Effector memory CD4-positive, alpha-beta T cell (primary cell): ENCODE measurements at regions not wholly inside any gene's neighbourhood (a gene's known extent, or its start where the extent isn't known, plus 50 kb on each side); places are given as distances from the start of the nearest gene placed in this dataset.

Experiments
- DNase-seq, 3 donors: peaks; one replicate each; pipeline ENCODE4 v3.0.0-alpha.2; 2020
- H3K27ac ChIP-seq: 2 replicates; pipeline ENCODE4 v1.7.0; 2013; ENCODE audit warnings: mild to moderate bottlenecking, low read length, moderate library complexity; ENCODE audit not compliant: insufficient read depth, poor library complexity, severe bottlenecking
- H3K27me3 ChIP-seq: replicated peaks from 2 replicates; pipeline ENCODE4 v1.7.0; 2013; ENCODE audit warnings: mild to moderate bottlenecking, low read length; ENCODE audit not compliant: insufficient read depth, control insufficient read depth, poor library complexity, severe bottlenecking
- H3K36me3 ChIP-seq: 2 replicates; pipeline ENCODE4 v1.7.0; 2013; ENCODE audit warnings: mild to moderate bottlenecking, low read length, moderate library complexity; ENCODE audit not compliant: control insufficient read depth, insufficient read depth
- H3K4me1 ChIP-seq: 2 replicates; pipeline ENCODE4 v1.7.0; 2013; ENCODE audit warnings: low read length, mild to moderate bottlenecking; ENCODE audit not compliant: control insufficient read depth, insufficient read depth, poor library complexity, severe bottlenecking
- H3K4me3 ChIP-seq: 2 replicates; pipeline ENCODE4 v1.7.0; 2013; ENCODE audit warnings: low read length, low read depth, mild to moderate bottlenecking; ENCODE audit not compliant: insufficient read depth, poor library complexity, severe bottlenecking
- H3K9me3 ChIP-seq: 2 replicates; pipeline ENCODE4 v1.7.0; 2013; ENCODE audit warnings: mild to moderate bottlenecking, low read length, moderate library complexity; ENCODE audit not compliant: control insufficient read depth

GRCh38 chr6:208938-209337 is 83.3 kb upstream of the DUSP22 start:
- DNase-seq, result no peak
- H3K4me3 ChIP-seq, result peak overlapping the region; percentile 71
- no peaks in the 10 kb centered on the region for H3K27me3 ChIP-seq
- peaks cover 8% of the 10 kb centered on the region for H3K4me1 ChIP-seq
- H3K36me3 ChIP-seq, result no peaks in the 10 kb centered on the region
- H3K9me3 ChIP-seq, result no peaks in the 10 kb centered on the region
- no peak overlapping the region for H3K27ac ChIP-seq

GRCh38 chr6:209432-210103 is 82.7 kb upstream of the DUSP22 start:
- H3K4me1 ChIP-seq, result peaks cover 8% of the 10 kb centered on the region
- H3K4me3 ChIP-seq, result peak overlapping the region; percentile 71
- peak in 1 of 3 donors; percentile 12 for DNase-seq
- no peaks in the 10 kb centered on the region for H3K36me3 ChIP-seq
- H3K9me3 ChIP-seq, result no peaks in the 10 kb centered on the region
- H3K27me3 ChIP-seq, result no peaks in the 10 kb centered on the region
- H3K27ac ChIP-seq, result no peak overlapping the region

- Histone ChIP-seq H3K4me3 (peak overlapping the region; percentile 71), H3K27ac (no peak overlapping the region), H3K36me3 (no peaks in the 10 kb centered on the region)
These were observed 82.2 kb upstream of the DUSP22 start for GRCh38 chr6:210104-210456.

GRCh38 chr6:210778-211374 is 81.4 kb upstream of the DUSP22 start:
- Histone ChIP-seq H3K27me3 (no peaks in the 10 kb centered on the region), H3K4me1 (peaks cover 12% of the 10 kb centered on the region), H3K36me3 (no peaks in the 10 kb centered on the region), H3K27ac (no peak overlapping the region), H3K4me3 (no peak overlapping the region), H3K9me3 (no peaks in the 10 kb centered on the region)
- no peak for DNase-seq

More at GRCh38 chr6:210104-210456, 82.2 kb upstream of the DUSP22 start:
- no peak for DNase-seq
- H3K27me3 ChIP-seq, result no peaks in the 10 kb centered on the region
- H3K9me3 ChIP-seq, result no peaks in the 10 kb centered on the region
- peaks cover 8% of the 10 kb centered on the region for H3K4me1 ChIP-seq

GRCh38 chr6:211871-212497 is 80.3 kb upstream of the DUSP22 start:
- H3K4me3 ChIP-seq, result no peak overlapping the region
- peaks cover 14% of the 10 kb centered on the region for H3K4me1 ChIP-seq
- no peaks in the 10 kb centered on the region for H3K9me3 ChIP-seq
- H3K27ac ChIP-seq, result no peak overlapping the region
- no peaks in the 10 kb centered on the region for H3K27me3 ChIP-seq
- DNase-seq, result no peak
- no peaks in the 10 kb centered on the region for H3K36me3 ChIP-seq

- H3K27me3 ChIP-seq, result no peaks in the 10 kb centered on the region
- peaks cover 15% of the 10 kb centered on the region for H3K4me1 ChIP-seq
- no peak overlapping the region for H3K27ac ChIP-seq
These were observed 79.0 kb upstream of the DUSP22 start for GRCh38 chr6:213284-213683.

GRCh38 chr6:214428-214827 is 77.9 kb upstream of the DUSP22 start:
- DNase-seq, result no peak
- H3K36me3 ChIP-seq, result no peaks in the 10 kb centered on the region
- no peaks in the 10 kb centered on the region for H3K9me3 ChIP-seq
- H3K4me1 ChIP-seq, result peaks cover 11% of the 10 kb centered on the region
- no peaks in the 10 kb centered on the region for H3K27me3 ChIP-seq
- H3K27ac ChIP-seq, result no peak overlapping the region
- no peak overlapping the region for H3K4me3 ChIP-seq

More at GRCh38 chr6:213284-213683, 79.0 kb upstream of the DUSP22 start:
- Histone ChIP-seq H3K4me3 (no peak overlapping the region), H3K36me3 (no peaks in the 10 kb centered on the region), H3K9me3 (no peaks in the 10 kb centered on the region)
- no peak for DNase-seq

- peaks cover 7% of the 10 kb centered on the region for H3K4me1 ChIP-seq
- DNase-seq, result peak in 1 of 3 donors; percentile 29
These were observed 76.8 kb upstream of the DUSP22 start for GRCh38 chr6:215335-216034.

GRCh38 chr6:217048-217659 is 75.1 kb upstream of the DUSP22 start:
- no peaks in the 10 kb centered on the region for H3K36me3 ChIP-seq
- H3K4me3 ChIP-seq, result no peak overlapping the region
- H3K9me3 ChIP-seq, result no peaks in the 10 kb centered on the region
- no peaks in the 10 kb centered on the region for H3K27me3 ChIP-seq
- no peak overlapping the region for H3K27ac ChIP-seq
- peaks cover 7% of the 10 kb centered on the region for H3K4me1 ChIP-seq
- no peak for DNase-seq

More at GRCh38 chr6:215335-216034, 76.8 kb upstream of the DUSP22 start:
- Histone ChIP-seq H3K9me3 (no peaks in the 10 kb centered on the region), H3K27ac (no peak overlapping the region), H3K4me3 (no peak overlapping the region), H3K27me3 (no peaks in the 10 kb centered on the region), H3K36me3 (no peaks in the 10 kb centered on the region)
